Fibroblast of villous mesenchyme (primary cell): ENCODE measurements at regions not wholly inside any gene's neighbourhood (a gene's known extent, or its start where the extent isn't known, plus 50 kb on each side); places are given as distances from the start of the nearest gene placed in this dataset.
A peak's percentile ranks its signal among the peaks of the same experiment; 100 is the strongest.
"Not testable (repeated sequence)": the region's sequence is repeated elsewhere in the genome, so short reads cannot be mapped to it uniquely, and the experiment has no call there.

Experiments used
- DNase-seq: peaks from one replicate; pipeline ENCODE4 v3.0.0-alpha.2; 2010; ENCODE audit warnings: low read depth
- H3K4me3 ChIP-seq: 2 replicates; pipeline ENCODE4 v1.5.1; 2011; ENCODE audit warnings: low read depth, mild to moderate bottlenecking, low read length
- TF ChIP-seq, protein P1 (sequence below): IDR thresholded peaks from 2 replicates; pipeline ENCODE4 v1.5.1; 2012; ENCODE audit warnings: low read depth, mild to moderate bottlenecking, low read length; ENCODE audit not compliant: insufficient read depth

DNA sequence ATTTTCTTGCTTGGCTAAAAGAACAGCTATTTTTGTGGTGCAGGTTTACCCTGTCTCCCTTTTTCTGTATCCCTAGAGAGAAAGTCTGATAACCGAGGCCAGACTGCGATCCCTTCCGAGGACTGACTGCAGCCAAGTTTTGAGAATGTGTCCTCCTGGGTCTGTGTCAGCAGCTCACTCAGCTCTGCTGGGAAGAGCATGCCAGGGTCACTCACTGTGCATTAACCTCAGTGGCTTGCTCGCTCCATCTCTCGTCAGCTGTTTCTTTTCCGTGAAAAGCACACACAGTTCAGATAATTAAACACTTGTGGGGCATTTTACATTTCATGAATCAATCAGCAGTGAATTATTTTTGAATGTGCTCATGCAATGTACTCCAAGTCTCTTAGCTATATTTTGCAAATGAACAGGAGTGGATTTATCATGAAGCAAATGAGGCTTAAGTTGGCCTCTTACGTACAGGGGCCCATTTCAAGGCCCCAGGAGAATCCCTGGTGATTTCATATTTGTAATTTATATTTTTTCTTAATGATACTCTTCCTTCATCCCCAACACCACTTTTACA, 252.1 kb downstream of the SMARCA2 start:
- peak; percentile 32 for DNase-seq
- TF ChIP-seq, protein P1, sequence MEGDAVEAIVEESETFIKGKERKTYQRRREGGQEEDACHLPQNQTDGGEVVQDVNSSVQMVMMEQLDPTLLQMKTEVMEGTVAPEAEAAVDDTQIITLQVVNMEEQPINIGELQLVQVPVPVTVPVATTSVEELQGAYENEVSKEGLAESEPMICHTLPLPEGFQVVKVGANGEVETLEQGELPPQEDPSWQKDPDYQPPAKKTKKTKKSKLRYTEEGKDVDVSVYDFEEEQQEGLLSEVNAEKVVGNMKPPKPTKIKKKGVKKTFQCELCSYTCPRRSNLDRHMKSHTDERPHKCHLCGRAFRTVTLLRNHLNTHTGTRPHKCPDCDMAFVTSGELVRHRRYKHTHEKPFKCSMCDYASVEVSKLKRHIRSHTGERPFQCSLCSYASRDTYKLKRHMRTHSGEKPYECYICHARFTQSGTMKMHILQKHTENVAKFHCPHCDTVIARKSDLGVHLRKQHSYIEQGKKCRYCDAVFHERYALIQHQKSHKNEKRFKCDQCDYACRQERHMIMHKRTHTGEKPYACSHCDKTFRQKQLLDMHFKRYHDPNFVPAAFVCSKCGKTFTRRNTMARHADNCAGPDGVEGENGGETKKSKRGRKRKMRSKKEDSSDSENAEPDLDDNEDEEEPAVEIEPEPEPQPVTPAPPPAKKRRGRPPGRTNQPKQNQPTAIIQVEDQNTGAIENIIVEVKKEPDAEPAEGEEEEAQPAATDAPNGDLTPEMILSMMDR, result no peak
- no peak overlapping the region for H3K4me3 ChIP-seq

DNA sequence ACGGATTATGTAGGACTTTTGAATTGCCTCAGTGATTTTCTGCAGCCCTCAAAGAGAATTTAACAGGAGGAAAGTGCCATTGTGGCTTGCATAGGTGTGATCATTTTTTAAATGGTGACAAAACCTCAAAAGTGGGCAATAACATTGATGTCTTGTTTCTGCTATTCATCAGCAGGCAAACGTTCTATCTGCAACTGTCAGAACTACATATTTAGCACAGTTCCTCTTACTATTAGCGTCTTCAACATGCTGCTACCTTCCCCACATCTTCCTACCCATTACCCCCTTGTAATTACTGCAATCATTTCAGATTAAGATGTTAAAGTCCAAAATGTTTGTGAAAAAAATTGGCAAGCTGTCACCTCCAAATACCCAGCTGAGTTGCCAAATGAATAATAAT, 254.6 kb downstream of the SMARCA2 start:
- no peak overlapping the region for H3K4me3 ChIP-seq
- TF ChIP-seq, protein P1, result no peak
- DNase-seq, result no peak

- TF ChIP-seq, protein P1, result no peak
- no peak for DNase-seq
- H3K4me3 ChIP-seq, result no peak overlapping the region
Observed at GRCh38 chr9:2270565-2270964, 255.4 kb downstream of the SMARCA2 start.

DNA sequence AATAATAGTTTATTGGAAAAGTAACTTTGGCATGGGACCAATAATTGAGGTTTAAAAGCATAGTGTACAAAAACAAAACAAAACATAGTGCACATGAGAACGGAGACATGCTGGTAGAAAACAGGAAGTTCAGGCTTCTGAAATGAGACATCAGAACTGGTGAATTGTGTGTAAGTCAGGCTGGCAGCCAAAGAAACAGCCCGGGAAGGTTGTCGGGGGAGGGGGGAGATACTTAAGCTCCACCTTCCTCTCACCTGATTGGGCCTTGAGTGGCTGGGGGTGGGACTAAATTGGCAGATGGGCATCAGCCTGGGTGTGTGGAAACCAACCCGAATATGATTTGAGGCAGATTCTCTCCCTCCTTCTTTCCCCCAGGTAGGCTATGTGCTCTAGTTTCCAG, 256.3 kb downstream of the SMARCA2 start:
- peak; percentile 17 for DNase-seq
- TF ChIP-seq, protein P1, result no peak
- H3K4me3 ChIP-seq, result no peak overlapping the region

GRCh38 chr9:2274762-2275161, 259.6 kb downstream of the SMARCA2 start:
- DNase-seq, result no peak
- TF ChIP-seq, protein P1, result no peak
- no peak overlapping the region for H3K4me3 ChIP-seq

- TF ChIP-seq, protein P1, result no peak
- no peak for DNase-seq
Observed at GRCh38 chr9:2276296-2276695, 261.1 kb downstream of the SMARCA2 start.

DNA sequence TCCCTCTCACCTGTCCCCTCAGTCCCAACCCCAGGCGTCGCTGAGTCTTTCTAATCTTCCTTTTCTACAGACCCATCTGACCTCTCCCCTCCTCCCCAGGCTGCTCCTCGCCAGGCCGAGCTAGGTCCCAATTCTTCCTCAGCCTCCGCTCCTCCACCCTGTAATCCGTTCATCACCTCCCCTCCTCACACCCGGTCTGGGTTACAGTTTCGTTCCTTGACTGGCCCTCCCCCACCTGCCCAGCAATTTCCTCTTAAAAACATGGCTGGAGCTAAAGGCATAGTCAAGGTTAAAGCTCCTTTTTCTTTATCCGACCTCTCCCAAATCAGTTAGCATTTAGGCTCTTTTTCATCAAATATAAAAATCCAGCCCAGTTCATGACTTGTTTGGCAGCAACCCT, 262.0 kb downstream of the SMARCA2 start:
- DNase-seq, result not testable (repeated sequence)

More at GRCh38 chr9:2276296-2276695, 261.1 kb downstream of the SMARCA2 start:
- no peak overlapping the region for H3K4me3 ChIP-seq

DNA sequence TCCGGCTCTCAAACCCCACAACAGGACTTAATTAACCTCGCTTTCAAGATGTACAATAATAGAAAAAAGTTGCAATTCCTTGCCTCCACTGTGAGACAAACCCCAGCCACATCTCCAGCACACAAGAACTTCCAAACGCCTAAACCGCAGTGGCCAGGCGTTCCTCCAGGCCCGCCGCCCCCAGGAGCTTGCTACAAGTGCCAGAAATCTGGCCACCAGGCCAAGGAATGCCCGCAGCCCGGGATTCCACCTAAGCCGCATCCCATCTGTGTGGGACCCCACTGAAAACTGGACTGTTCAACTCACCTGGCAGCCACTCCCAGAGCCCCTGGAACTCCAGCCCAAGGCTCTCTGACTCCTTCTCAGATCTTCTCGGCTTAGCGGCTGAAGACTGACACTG, 262.5 kb downstream of the SMARCA2 start:
- not testable (repeated sequence) for H3K4me3 ChIP-seq, DNase-seq

More for the DNA sequence above, 262.0 kb downstream of the SMARCA2 start:
- not testable (repeated sequence) for H3K4me3 ChIP-seq

DNA sequence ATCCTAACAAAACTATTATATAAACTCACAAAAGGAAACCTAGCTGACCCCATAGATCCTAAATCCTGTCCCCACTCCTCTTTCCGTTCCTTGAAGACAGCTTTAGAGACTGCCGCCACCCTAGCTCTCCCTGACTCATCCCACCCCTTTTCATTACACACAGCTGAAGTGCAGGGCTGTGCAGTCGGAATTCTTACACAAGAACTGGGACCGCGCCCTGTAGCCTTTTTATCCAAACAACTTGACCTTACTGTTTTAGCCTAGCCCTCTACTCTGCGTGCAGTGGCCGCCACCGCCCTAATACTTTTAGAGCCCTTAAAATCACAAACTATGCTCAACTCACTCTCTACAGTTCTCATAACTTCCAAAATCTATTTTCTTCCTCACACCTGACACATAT, 264.0 kb downstream of the SMARCA2 start:
- peak; percentile 26 for DNase-seq

More for the DNA sequence above, 264.0 kb downstream of the SMARCA2 start:
- not testable (repeated sequence) for H3K4me3 ChIP-seq
